ENCODE measurements at regions not wholly inside any gene's neighbourhood (a gene's known extent, or its start where the extent isn't known, plus 50 kb on each side); places are given as distances from the start of the nearest gene placed in this dataset.

DNA sequence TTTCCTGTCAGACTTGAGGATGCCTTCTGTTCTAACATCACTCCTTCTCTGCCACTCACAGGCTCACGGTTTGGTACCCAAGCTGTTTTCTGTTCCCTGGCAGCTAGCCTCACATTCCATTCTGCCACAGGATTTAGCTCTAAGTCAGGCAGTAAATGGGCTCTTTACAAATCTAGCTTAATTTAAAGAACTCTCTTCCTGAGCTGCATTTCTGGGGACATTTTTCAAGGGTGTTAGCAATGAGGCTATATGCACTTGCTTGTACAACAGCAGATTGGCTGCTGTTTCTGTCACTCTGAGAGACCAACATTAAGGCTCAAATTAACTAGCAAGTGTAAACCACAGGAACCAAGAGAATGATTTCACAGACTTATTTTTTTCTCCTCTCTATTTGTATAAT lies 337.8 kb upstream of the NOCT start:
- in situ Hi-C loops (cut with MboI; ENCODE audit: low sequenced_read_pairs, unreplicated experiment), result no loop called here
- TF ChIP-seq, protein P1, sequence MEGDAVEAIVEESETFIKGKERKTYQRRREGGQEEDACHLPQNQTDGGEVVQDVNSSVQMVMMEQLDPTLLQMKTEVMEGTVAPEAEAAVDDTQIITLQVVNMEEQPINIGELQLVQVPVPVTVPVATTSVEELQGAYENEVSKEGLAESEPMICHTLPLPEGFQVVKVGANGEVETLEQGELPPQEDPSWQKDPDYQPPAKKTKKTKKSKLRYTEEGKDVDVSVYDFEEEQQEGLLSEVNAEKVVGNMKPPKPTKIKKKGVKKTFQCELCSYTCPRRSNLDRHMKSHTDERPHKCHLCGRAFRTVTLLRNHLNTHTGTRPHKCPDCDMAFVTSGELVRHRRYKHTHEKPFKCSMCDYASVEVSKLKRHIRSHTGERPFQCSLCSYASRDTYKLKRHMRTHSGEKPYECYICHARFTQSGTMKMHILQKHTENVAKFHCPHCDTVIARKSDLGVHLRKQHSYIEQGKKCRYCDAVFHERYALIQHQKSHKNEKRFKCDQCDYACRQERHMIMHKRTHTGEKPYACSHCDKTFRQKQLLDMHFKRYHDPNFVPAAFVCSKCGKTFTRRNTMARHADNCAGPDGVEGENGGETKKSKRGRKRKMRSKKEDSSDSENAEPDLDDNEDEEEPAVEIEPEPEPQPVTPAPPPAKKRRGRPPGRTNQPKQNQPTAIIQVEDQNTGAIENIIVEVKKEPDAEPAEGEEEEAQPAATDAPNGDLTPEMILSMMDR (IDR thresholded peaks at IDR 0.05; ENCODE audit: borderline replicate concordance, control extremely low read depth, extremely low read depth, insufficient read depth, missing control alignments), result no peak
- no peak for DNase-seq (ENCODE audit: low spot score)

DNA sequence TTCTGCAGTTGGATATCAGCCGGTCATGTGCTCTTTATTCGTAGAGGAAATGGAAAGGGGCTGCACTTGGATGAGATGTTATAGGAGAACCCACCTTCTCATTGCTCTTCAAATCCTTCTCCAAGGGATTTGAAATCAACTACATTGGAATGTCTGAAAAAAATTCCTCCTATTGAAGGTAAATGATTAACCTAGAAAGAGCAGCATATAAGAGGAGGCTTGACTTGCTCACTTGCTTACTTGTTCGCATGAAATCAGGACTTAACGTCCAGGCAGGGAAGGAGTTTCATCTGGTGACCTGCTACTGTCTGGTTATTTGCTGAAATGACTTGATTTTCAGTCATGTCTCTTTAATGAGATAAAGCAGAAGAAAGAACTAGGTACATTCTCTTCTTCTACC lies 338.4 kb upstream of the NOCT start:
- DNase-seq (ENCODE audit: low spot score), result no peak
- TF ChIP-seq, protein P1 (IDR thresholded peaks at IDR 0.05; ENCODE audit: borderline replicate concordance, control extremely low read depth, extremely low read depth, insufficient read depth, missing control alignments), result no peak
- in situ Hi-C loops (cut with MboI; ENCODE audit: low sequenced_read_pairs, unreplicated experiment), result no loop called here

DNA sequence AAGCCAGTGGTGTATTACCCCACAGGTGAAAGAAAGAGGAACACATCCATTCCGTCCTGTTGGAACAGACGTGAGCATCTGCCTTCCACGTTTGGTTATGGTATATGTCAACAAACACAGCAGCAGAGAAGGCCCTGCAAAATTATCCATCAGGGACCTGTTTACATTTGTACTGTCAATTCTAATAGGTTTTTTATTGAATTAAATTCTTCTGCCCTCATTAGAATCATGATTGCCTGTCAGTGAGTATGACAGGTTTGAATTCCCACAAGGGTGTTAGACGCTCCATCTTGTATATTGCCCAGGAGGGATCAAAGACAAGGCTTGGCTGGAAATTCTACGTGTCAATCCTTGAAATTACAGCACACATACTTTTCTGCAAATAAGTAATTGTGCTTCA lies 339.9 kb upstream of the NOCT start:
- TF ChIP-seq, protein P1 (IDR thresholded peaks at IDR 0.05; ENCODE audit: borderline replicate concordance, control extremely low read depth, extremely low read depth, insufficient read depth, missing control alignments), result no peak
- in situ Hi-C loops (cut with MboI; ENCODE audit: low sequenced_read_pairs, unreplicated experiment), result no loop called here
- DNase-seq (ENCODE audit: low spot score), result no peak

DNA sequence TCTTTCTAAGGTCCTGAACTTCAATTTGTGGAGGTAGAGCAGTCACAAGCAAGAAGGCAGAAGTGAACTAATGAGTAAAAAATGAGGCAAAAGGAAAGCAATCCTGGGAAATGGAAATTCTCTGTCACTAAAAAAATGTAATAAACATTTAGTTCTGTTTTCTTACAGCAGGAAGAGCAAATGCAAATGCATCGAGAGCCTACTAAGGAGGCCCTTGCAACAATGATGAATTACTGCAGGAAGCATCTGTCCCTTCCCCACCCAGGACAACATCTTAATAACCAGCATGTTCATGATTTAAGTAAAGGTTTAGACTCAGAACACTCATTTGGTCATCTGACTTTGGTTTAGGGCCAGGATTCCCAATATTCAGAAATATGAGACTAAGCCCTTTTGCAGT lies 341.4 kb upstream of the NOCT start:
- in situ Hi-C loops (cut with MboI; ENCODE audit: low sequenced_read_pairs, unreplicated experiment), result no loop called here
- DNase-seq (ENCODE audit: low spot score), result no peak
- TF ChIP-seq, protein P1 (IDR thresholded peaks at IDR 0.05; ENCODE audit: borderline replicate concordance, control extremely low read depth, extremely low read depth, insufficient read depth, missing control alignments), result no peak

DNA sequence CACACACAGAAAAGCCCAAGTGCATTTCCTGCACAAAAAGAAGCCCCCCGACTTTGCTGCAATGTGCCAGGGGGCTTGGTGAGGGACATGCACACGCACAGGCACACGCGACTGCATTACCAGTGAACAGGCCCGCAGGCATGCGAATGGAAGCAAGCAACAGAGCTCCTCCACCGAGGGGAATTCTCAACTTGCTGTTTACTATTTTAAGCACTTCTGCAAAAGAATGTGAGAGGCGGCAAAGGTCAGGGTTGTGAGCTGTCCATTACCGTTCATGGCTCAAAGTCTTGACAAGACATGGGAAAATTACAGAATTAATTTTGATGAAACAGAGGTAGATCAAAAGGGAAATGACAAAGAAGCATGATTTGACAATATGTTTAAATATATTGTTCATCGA lies 342.5 kb upstream of the NOCT start:
- TF ChIP-seq, protein P1 (IDR thresholded peaks at IDR 0.05; ENCODE audit: borderline replicate concordance, control extremely low read depth, extremely low read depth, insufficient read depth, missing control alignments), result no peak
- DNase-seq (ENCODE audit: low spot score), result no peak
- in situ Hi-C loops (cut with MboI; ENCODE audit: low sequenced_read_pairs, unreplicated experiment), result no loop called here

DNA sequence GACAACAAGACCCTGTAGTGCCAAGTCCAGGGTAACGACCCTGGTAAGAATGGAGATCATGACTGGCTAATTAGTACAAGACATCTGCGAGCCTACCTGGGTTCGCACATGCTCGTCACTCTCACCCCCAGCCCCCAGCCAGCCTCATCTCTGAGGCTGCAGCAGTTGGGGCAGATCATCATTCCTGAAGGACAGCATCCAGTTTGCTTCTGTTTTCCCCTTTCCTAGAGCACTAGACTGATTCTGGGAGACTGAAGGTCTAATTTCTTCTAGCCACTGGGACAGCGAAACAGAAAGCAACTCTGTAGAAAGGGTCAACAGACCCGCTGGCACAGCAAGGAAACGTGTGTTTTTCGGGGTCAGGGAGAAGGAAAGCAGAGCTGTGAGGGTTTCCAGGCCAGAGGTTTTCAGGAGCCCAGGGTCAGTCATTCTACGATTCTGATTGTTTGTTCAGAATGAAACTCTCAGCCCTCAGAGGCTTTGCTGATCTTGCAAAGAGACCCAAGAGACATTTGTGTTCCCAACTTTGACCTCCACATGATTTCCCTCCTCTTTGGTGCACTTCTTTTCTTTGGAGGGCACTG lies 343.1 kb upstream of the NOCT start:
- in situ Hi-C loops (cut with MboI; ENCODE audit: low sequenced_read_pairs, unreplicated experiment), result no loop called here
- TF ChIP-seq, protein P1 (IDR thresholded peaks at IDR 0.05; ENCODE audit: borderline replicate concordance, control extremely low read depth, extremely low read depth, insufficient read depth, missing control alignments), result no peak
- peak; percentile 33 for DNase-seq (ENCODE audit: low spot score)

Measured in GM13976 (cell line).